ENCODE measurements at regions not wholly inside any gene's neighbourhood (a gene's known extent, or its start where the extent isn't known, plus 50 kb on each side); places are given as distances from the start of the nearest gene placed in this dataset.

DNA sequence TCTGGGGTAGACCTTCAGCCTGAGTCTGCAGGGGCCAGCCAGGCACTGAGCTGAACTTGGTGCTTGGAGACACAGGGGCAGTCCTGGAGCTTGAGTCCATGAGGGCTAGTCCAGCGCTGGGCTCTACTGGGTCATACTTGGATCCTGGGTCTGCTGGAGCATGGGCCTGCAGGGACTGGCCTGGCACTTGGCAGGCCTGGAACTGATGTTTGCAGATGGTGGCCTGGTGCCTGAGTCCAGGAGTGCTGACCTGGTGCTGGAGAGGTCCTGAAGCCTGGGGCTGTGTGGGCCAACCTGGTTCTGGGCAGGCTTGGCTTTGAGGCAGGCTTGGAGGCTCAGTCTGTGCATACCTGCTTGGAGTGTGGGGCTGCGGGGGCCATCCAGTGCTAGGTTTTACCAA lies 143.4 kb upstream of the DSCAM start:
- TF ChIP-seq EZH2 (IDR thresholded peaks at IDR 0.05; ENCODE audit: borderline replicate concordance, insufficient read depth, low read length, poor library complexity, severe bottlenecking) (no peak), EP300 (conservative IDR thresholded peaks at IDR 0.05; ENCODE audit: poor library complexity, severe bottlenecking) (no peak)
- TF ChIP-seq, protein P1, sequence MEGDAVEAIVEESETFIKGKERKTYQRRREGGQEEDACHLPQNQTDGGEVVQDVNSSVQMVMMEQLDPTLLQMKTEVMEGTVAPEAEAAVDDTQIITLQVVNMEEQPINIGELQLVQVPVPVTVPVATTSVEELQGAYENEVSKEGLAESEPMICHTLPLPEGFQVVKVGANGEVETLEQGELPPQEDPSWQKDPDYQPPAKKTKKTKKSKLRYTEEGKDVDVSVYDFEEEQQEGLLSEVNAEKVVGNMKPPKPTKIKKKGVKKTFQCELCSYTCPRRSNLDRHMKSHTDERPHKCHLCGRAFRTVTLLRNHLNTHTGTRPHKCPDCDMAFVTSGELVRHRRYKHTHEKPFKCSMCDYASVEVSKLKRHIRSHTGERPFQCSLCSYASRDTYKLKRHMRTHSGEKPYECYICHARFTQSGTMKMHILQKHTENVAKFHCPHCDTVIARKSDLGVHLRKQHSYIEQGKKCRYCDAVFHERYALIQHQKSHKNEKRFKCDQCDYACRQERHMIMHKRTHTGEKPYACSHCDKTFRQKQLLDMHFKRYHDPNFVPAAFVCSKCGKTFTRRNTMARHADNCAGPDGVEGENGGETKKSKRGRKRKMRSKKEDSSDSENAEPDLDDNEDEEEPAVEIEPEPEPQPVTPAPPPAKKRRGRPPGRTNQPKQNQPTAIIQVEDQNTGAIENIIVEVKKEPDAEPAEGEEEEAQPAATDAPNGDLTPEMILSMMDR (IDR thresholded peaks at IDR 0.05; ENCODE audit: poor library complexity, severe bottlenecking) = no peak
